H9 (cell line): ENCODE measurements at regions not wholly inside any gene's neighbourhood (a gene's known extent, or its start where the extent isn't known, plus 50 kb on each side); places are given as distances from the start of the nearest gene placed in this dataset.

ENCODE experiments used
- DNase-seq: peaks from one replicate; pipeline ENCODE4 v3.0.0-alpha.2; 2017
- H2AFZ ChIP-seq: one replicate; pipeline ENCODE4 v1.6.1; 2013; ENCODE audit warnings: mild to moderate bottlenecking, low read length, control low read depth, moderate library complexity
- H2AK5ac ChIP-seq: 2 replicates; pipeline ENCODE4 v1.6.1; 2013; ENCODE audit warnings: low read length, control low read depth, mixed read lengths; ENCODE audit not compliant: insufficient read length
- H2BK120ac ChIP-seq: one replicate; pipeline ENCODE4 v1.6.1; 2013; ENCODE audit warnings: low read depth, mild to moderate bottlenecking, low read length, control low read depth, inconsistent platforms; ENCODE audit not compliant: poor library complexity, severe bottlenecking
- H2BK12ac ChIP-seq: 2 replicates; pipeline ENCODE4 v1.6.1; 2013; ENCODE audit warnings: low read length, control low read depth, mixed read lengths, low read depth; ENCODE audit not compliant: insufficient read length
- H2BK15ac ChIP-seq: 2 replicates; pipeline ENCODE4 v1.6.1; 2013; ENCODE audit warnings: low read depth, low read length, control low read depth
- H2BK20ac ChIP-seq: one replicate; pipeline ENCODE4 v1.6.1; 2013; ENCODE audit warnings: low read depth, mild to moderate bottlenecking, low read length, control low read depth, inconsistent platforms; ENCODE audit not compliant: poor library complexity, severe bottlenecking
- H2BK5ac ChIP-seq: 2 replicates; pipeline ENCODE4 v1.6.1; 2013; ENCODE audit warnings: low read length, control low read depth, mixed read lengths; ENCODE audit not compliant: insufficient read length
- H3K14ac ChIP-seq: 2 replicates; pipeline ENCODE4 v1.6.1; 2013; ENCODE audit warnings: low read length, control low read depth; ENCODE audit not compliant: insufficient read depth
- H3K18ac ChIP-seq: 2 replicates; pipeline ENCODE4 v1.6.1; 2013; ENCODE audit warnings: low read depth, mild to moderate bottlenecking, mixed read lengths, low read length, control low read depth; ENCODE audit not compliant: insufficient read length
- H3K23ac ChIP-seq: 2 replicates; pipeline ENCODE4 v1.6.1; 2013; ENCODE audit warnings: low read length, control low read depth, mixed read lengths, low read depth; ENCODE audit not compliant: insufficient read length
- H3K23me2 ChIP-seq: 2 replicates; pipeline ENCODE4 v1.6.1; 2013; ENCODE audit warnings: low read depth, mild to moderate bottlenecking, mixed read lengths, low read length, control low read depth; ENCODE audit not compliant: insufficient read length, poor library complexity, severe bottlenecking
- H3K27ac ChIP-seq: 2 replicates; pipeline ENCODE4 v1.5.1; 2013; ENCODE audit warnings: low read length, control low read depth, mixed read lengths, low read depth; ENCODE audit not compliant: insufficient read length
- H3K27me3 ChIP-seq: 2 replicates; pipeline ENCODE4 v1.6.1; 2013; ENCODE audit warnings: low read length, control low read depth, inconsistent platforms; ENCODE audit not compliant: insufficient read depth
- H3K4ac ChIP-seq: 2 replicates; pipeline ENCODE4 v1.6.1; 2013; ENCODE audit warnings: low read depth, mild to moderate bottlenecking, control low read depth, inconsistent platforms, low read length, moderate library complexity
- H3K4me1 ChIP-seq: 2 replicates; pipeline ENCODE4 v1.6.1; 2013; ENCODE audit warnings: low read length, control low read depth, inconsistent platforms; ENCODE audit not compliant: insufficient read depth
- H3K4me2 ChIP-seq: 2 replicates; pipeline ENCODE4 v1.6.1; 2013; ENCODE audit warnings: low read length, control low read depth, mixed read lengths; ENCODE audit not compliant: insufficient read length, insufficient read depth
- H3K56ac ChIP-seq: 2 replicates; pipeline ENCODE4 v1.6.1; 2013; ENCODE audit warnings: low read depth, mild to moderate bottlenecking, mixed read lengths, low read length, control low read depth; ENCODE audit not compliant: insufficient read length
- H3K79me1 ChIP-seq: 2 replicates; pipeline ENCODE4 v1.6.1; 2013; ENCODE audit warnings: low read depth, mild to moderate bottlenecking, moderate library complexity, low read length, control low read depth, inconsistent platforms; ENCODE audit not compliant: insufficient read depth, poor library complexity, severe bottlenecking
- H3K79me2 ChIP-seq: 2 replicates; pipeline ENCODE4 v1.6.1; 2013; ENCODE audit warnings: low read length, control low read depth, inconsistent platforms; ENCODE audit not compliant: insufficient read depth
- H3K9ac ChIP-seq: 2 replicates; pipeline ENCODE4 v1.6.1; 2013; ENCODE audit warnings: low read length, control low read depth, mixed read lengths; ENCODE audit not compliant: insufficient read length; ENCODE audit errors: extremely low read depth
- H3K9me3 ChIP-seq: one replicate; pipeline ENCODE4 v1.6.1; 2013; ENCODE audit warnings: low read depth, low read length, inconsistent platforms; ENCODE audit not compliant: control insufficient read depth
- H3T11ph ChIP-seq: one replicate; pipeline ENCODE4 v1.6.1; 2013; ENCODE audit warnings: mild to moderate bottlenecking, low read length, control low read depth, inconsistent platforms
- H4K20me1 ChIP-seq: one replicate; pipeline ENCODE4 v1.6.1; 2013; ENCODE audit not compliant: control insufficient read depth, insufficient read length, insufficient read depth
- H4K5ac ChIP-seq: 2 replicates; pipeline ENCODE4 v1.6.1; 2013; ENCODE audit warnings: low read depth, mild to moderate bottlenecking, mixed read lengths, low read length, control low read depth; ENCODE audit not compliant: insufficient read length
- H4K8ac ChIP-seq: replicated peaks from 2 replicates; pipeline ENCODE4 v1.6.1; 2013; ENCODE audit warnings: low read length, control low read depth, mixed read lengths, low read depth; ENCODE audit not compliant: insufficient read length
- H4K91ac ChIP-seq: 2 replicates; pipeline ENCODE4 v1.6.1; 2013; ENCODE audit warnings: low read depth, mild to moderate bottlenecking, moderate library complexity, mixed read lengths, low read length, control low read depth; ENCODE audit not compliant: insufficient read length
- H3K27ac Mint-ChIP-seq, 3 experiments: 2 replicates in 2 of 3; 3 replicates in 1 of 3; pipeline ENCODE4 v1.8.0; 2020 to 2021; ENCODE audit warnings: mixed read lengths in 3 of 3, mild to moderate bottlenecking in 1 of 3, moderate library complexity in 1 of 3
- H3K27me3 Mint-ChIP-seq: 2 replicates; pipeline ENCODE4 v1.8.0; 2021; ENCODE audit warnings: low read depth, mild to moderate bottlenecking, moderate library complexity, mixed read lengths
- H3K36me3 Mint-ChIP-seq, 3 experiments: 2 replicates in 2 of 3; 3 replicates in 1 of 3; pipeline ENCODE4 v1.8.0; 2020 to 2021; ENCODE audit warnings: low read depth in 3 of 3, mixed read lengths in 3 of 3; ENCODE audit not compliant: insufficient read depth in 1 of 3
- H3K4me1 Mint-ChIP-seq, 2 experiments: 2 replicates each; pipeline ENCODE4 v1.8.0; 2020; ENCODE audit warnings: mixed read lengths in 2 of 2
- H3K4me3 Mint-ChIP-seq, 2 experiments: 2 replicates in 1 of 2; 3 replicates in 1 of 2; pipeline ENCODE4 v1.8.0; 2020 to 2021; ENCODE audit warnings: mild to moderate bottlenecking in 2 of 2, mixed read lengths in 2 of 2, moderate library complexity in 1 of 2
- H3K9me3 Mint-ChIP-seq, 2 experiments: 2 replicates in 1 of 2; 3 replicates in 1 of 2; pipeline ENCODE4 v1.8.0; 2020; ENCODE audit warnings: mild to moderate bottlenecking in 2 of 2, mixed read lengths in 2 of 2, moderate library complexity in 1 of 2
- CTCF ChIP-seq: fragments of 200-600 bp; sonication (generic); conservative IDR thresholded peaks from 3 replicates; pipeline ENCODE4 v1.8.0; 2021; ENCODE audit warnings: antibody characterized with exemption, mild to moderate bottlenecking
- WGBS: extraction: QIAGEN DNeasy Blood & Tissue Kit; methylation state at CpG from one replicate; pipeline ENCODE4 v1.1.7; 2013; ENCODE audit warnings: missing lambda C conversion rate, low lambda C conversion rate, mixed read lengths; ENCODE audit not compliant: insufficient read length; ENCODE audit errors: extremely low coverage; 5-methylcytosine and 5-hydroxymethylcytosine counted together

GRCh38 chr16:9360075-9360474 is 268.6 kb downstream of the HAPSTR1 start:
- Histone ChIP-seq H3T11ph (no peak overlapping the region), H4K5ac (no peak overlapping the region), H3K9me3 (no peaks in the 10 kb centered on the region), H2BK5ac (no peak overlapping the region), H2BK12ac (no peak overlapping the region), H2BK120ac (no peak overlapping the region), H2BK20ac (no peak overlapping the region), H3K18ac (no peak overlapping the region), H3K4me1 (no peaks in the 10 kb centered on the region), H4K91ac (no peak overlapping the region), H3K56ac (no peak overlapping the region), H3K23me2 (no peaks in the 10 kb centered on the region), H3K4me2 (no peak overlapping the region), H3K23ac (no peak overlapping the region), H3K27ac (no peak overlapping the region), H3K4ac (no peak overlapping the region), H2AK5ac (no peak overlapping the region), H4K8ac (no peak overlapping the region), H3K27me3 (no peaks in the 10 kb centered on the region), H3K14ac (no peak overlapping the region), H4K20me1 (no peaks in the 10 kb centered on the region), H2AFZ (no peak overlapping the region), H3K79me2 (no peaks in the 10 kb centered on the region), H3K9ac (no peak overlapping the region), H3K79me1 (no peaks in the 10 kb centered on the region), H2BK15ac (no peak overlapping the region)
- peak; percentile 8 for DNase-seq
- no CpG with 5 or more reads among the region's 7 CpGs for WGBS
- Mint-ChIP-seq H3K4me3 (no peak overlapping the region), H3K27me3 (no peaks in the 10 kb centered on the region), H3K9me3 (peaks cover 29 to 31% of the 10 kb centered on the region in 2 experiments), H3K36me3 (peaks cover 7 to 28% (median 13%) of the 10 kb centered on the region in 3 experiments; a peak in 6 of 7 replicates), H3K27ac (no peak overlapping the region), H3K4me1 (0 out of 4 replicates have a peak, but pooled peaks cover 0 to 2% of the 10 kb centered on the region in 2 experiments)
- TF ChIP-seq CTCF = no peak
